HG02884 (cell line): ENCODE measurements at regions not wholly inside any gene's neighbourhood (a gene's known extent, or its start where the extent isn't known, plus 50 kb on each side); places are given as distances from the start of the nearest gene placed in this dataset.
A peak's percentile ranks its signal among the peaks of the same experiment; 100 is the strongest.
"Not testable (repeated sequence)": the region's sequence is repeated elsewhere in the genome, so short reads cannot be mapped to it uniquely, and the experiment has no call there.

Source experiments
- ATAC-seq: cut with Tn5 transposase; IDR thresholded peaks from one replicate; pipeline ENCODE4 v1.9.1; 2021; ENCODE audit warnings: mild to moderate bottlenecking, moderate library complexity; ENCODE audit not compliant: unreplicated experiment

DNA sequence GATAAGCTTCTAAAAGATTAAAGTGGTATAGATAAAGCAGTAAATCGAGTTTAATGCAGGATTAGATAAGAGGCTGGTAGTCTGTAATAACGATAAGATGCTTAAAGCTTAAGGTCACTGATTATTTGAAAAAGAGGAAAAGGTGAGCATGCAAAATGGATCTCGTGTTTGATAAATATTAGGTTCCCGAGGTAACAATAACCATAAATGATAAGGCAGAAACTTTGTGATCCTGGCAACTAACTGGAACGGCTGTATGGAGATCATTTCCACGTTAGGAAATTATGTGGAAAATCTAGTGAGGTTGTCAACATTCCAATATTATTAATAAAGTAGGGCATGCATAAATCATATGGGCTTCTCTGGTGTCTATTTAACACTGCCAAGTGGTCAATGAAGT, 255.5 kb downstream of the EFCAB11 start:
- ATAC-seq = no peak

DNA sequence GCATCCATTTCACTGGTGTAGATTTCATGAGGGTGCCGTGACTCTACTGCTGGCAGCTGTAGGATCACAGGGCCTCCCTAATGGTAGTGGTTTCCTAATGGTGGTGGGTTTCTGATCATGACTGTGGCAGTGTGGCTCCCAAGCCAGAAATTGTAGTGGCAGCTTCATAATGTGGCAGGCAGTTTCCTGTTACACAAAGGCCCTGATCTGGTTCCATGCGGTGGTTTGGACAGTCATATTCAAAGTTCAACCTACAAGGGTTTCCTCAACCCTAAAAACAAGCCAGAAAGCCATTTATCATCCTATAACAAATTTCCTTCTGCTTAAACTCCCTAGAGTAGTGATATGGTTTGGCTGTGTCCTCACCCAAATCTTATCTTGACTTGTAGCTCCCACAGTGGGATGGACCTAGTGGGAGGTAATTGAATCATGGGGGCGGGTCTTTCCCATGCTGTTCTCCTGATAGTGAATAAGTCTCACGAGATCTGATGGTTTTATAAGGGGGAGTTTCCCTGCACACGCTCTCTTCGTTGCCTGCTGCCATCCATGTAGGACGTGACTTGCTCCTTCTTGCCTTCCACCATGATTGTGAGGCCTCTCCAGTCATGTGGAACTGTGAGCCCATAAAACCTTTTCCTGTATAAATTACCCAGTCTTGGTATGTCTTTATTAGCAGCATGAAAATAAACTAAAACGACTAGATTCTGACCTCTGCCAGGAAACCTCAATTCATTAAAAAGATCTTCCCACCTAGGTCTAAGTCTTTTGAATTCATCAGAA, 257.1 kb downstream of the EFCAB11 start:
- ATAC-seq = no peak

DNA sequence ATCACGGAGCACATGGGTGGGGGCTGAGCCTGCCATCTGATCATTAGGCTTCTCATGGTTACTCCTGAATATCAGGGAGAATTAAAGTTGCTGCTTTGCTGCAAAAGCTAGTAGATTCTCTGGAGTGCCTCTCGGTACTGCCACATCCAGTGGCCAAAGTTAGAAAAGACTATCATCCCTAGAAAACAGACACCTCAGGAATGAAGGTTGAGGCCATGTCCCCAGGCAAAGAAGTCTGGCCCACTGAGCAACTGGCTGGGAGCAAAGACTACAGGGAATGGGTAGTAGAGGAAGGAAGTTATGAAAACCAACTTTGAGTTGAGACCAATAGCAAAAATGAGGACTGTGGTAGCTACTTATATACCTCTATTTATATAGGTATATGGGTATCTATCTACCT, 258.7 kb downstream of the EFCAB11 start:
- ATAC-seq = no peak

GRCh38 chr14:89690139-89690538, 264.4 kb downstream of the EFCAB11 start:
- no peak for ATAC-seq

DNA sequence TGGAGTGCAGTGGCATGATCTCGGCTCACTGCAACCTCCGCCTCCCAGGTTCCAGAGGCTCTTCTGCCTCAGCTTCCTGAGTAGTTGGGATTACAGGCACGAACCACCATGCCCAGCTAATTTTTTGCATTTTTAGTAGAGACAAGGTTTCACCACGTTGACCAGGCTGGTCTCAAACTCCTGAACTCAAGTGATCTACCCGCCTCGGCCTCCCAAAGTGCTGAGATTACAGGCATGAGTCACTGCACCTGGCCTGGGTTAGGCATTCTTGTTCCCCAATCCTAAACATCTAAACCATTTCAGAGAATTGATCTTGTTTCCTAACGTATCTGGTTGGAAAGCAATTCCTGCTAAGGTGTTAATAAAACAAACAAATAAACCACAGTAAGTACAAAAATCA, 264.8 kb downstream of the EFCAB11 start:
- ATAC-seq = not testable (repeated sequence)

DNA sequence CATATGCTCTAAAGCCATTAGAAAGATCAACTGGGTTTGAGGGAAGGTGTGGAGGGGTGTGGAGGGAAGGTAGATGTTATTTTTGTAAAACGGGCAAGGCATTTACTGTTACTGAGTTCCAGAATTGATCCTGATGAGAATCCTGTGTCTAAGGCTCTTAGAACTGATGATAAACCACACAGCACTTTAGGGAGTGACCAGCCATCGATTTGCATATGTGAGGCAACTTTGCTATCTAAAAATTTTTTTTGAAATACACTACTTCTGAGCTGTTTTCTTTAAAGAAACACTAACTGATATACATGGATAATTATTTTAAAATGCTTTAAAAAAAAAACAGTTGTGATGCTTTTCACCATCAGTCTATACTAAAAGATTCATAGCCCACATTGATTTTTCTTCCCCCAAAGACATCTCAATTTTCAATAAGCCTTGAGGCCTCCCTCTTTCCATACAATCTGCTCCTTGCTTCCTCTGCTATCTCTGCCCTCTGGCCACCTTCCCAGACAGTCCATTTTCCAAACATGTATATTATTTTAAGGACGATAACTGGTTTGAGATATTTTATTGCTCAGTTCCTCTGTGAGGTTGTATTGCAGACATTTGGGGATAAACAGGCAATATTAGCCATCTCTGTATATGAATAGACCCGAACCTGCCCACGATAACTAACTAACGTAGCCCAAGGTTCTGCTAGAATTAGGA, 265.9 kb downstream of the EFCAB11 start:
- no peak for ATAC-seq

GRCh38 chr14:89687129-89687528, 267.4 kb downstream of the EFCAB11 start:
- not testable (repeated sequence) for ATAC-seq

DNA sequence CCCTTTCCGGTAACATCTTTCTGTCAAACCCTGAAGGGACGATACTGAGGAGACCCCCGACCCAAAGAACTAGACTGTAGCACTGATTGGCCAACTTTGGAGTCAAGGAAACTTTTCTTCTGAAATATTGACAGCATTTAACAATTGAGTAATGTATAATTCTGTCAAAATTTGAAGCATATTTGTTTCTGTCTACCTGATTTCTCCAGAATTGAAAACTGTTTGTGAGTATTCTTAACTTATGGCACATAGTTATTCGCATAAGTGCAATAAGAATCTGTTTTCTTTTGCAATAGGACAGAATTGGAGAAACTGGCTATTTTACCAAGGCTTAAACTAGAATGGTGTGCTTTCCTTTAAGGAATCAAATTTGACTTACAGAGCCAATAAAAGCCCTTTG, 267.1 kb upstream of the FOXN3 start:
- no peak for ATAC-seq

DNA sequence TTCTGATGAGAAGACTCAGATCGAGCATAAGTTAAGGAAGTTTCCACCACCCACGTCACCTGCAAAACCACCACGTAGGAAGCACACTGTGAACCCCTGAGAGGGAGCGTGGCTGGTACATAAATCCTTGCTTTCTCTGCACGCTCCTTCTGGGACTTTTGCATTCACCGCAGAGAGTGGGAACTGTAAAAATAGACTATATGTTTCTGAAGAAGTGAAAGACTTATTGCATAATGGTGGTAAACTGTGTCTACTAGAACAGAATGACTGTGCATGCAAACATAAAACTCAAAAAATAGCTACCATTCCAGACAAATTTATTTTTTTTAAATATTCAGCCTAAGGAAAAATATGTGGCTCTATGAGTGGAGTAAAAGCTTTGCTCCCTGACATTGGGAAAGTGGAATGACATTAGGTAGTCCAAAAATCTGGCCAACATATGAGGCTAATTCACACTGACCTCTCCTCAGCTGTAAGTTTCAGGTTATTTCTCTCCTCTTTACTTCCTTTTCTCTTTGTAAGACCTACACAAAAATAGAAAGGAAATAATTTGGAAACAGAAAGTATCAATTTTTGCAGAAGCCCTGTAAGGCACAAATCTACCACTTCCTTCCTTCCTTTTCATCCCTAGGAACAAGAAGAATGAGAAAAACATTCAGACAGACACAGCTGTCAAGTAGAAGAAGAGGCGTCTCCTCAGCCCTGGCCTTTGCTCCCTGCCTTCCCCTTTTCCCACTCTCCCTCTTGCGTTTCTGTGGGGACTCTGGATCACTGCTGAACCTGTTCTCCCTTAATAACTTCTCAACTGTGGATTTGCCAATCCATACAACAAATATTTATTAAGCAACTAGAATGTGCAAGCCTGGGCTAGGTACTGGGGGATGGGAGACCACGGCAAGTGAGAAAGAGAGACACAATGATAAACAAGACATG, 264.3 kb upstream of the FOXN3 start:
- ATAC-seq = peak; percentile 88

DNA sequence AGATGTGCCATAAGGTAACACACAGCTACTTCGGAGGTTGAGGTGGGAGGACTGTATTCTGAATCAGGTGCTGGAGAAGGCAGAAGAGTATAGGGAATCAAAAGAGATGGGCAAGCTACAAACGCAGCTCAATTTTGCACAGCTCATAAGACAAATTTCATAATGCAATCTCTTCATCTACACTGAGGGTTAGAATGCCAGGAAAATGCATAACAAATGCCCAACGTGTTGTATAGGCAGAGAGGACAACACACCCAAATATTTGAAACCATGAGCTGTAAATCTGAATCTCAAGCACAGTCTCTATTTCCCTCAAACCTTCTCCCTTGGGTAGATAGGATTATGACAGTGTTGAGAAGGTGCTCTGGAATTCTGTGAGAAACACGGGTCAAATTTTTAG, 263.1 kb upstream of the FOXN3 start:
- no peak for ATAC-seq

DNA sequence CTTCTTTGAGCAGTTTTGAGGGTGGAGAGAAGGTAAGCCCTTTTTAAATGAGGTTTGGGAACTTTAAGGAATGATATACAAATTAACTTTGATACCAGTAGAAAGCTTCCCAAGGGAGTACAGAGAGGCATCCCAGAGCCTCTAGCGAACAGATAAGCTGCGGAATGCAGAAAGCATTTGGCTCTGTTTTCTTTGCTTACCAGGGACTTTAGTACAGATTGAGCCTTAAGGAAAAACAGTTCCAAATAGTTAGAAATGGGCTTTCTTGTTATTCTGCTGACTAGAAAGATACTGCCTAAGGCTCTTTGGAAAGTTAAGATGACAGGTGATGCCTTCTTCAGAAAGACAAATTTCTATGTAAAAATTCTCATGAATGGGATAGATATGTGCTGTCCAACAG, 261.7 kb upstream of the FOXN3 start:
- ATAC-seq = no peak

DNA sequence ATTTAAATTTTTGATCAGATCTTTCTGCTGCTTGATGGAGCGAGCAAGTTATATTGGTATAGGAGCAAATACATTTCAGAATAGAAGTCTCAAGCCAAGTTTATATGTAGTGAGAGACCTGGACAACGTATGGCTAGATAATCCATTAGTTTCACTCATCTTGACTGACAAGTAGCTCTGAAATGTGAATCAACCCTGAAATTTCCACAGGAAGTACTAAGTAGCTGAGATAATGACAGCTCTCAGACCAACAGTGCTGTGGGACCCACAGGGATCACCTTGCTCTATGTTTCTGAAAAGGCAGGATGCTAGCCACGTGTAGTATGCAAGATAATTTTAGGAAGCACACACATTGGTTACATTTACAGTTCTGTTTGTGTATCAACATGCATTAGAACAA, 258.6 kb upstream of the FOXN3 start:
- no peak for ATAC-seq

GRCh38 chr14:89674936-89675335, 257.9 kb upstream of the FOXN3 start:
- ATAC-seq = no peak

GRCh38 chr14:89674240-89674639, 257.2 kb upstream of the FOXN3 start:
- ATAC-seq = no peak

- no peak for ATAC-seq
Observed at GRCh38 chr14:89673512-89674225, 256.6 kb upstream of the FOXN3 start.

DNA sequence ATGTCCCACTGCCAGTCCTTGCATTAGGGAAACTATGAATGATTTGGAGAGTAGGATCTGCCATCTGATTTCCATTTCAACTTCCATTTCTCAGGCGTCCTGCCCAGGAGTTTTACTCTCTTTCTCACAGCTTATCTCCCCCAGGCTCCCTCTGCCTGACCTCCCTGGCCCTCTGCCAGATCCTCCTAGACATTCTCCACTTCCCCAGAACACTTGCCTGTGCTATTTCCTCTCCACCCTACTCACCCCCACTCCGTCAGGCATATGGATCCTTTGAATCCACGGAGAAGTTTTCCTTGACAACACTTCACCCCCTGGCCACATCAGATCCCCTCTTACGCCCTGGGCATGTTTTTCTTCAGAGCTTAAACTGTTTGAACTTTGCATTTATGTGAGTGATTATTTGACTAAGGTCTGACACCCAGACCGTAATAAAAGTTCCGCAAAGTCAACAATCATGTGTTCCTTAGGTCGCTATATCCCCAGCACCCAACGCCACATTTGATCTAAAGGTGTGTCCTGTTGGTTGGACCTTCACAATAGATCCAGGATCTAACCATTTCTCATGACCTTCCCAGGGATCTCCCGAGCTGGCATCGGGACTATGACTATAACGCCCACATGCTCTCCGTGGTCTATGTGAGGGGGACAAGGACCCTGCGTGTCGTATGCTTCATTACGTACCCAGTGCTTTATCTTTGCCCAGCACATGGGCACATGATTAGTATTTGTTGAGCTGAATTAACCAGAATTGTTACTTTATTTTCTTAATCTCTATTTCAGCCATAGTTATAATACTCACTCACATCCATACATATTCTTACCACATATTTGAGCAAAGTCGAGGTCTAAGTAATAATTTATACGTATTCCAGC, 255.8 kb upstream of the FOXN3 start:
- no peak for ATAC-seq

DNA sequence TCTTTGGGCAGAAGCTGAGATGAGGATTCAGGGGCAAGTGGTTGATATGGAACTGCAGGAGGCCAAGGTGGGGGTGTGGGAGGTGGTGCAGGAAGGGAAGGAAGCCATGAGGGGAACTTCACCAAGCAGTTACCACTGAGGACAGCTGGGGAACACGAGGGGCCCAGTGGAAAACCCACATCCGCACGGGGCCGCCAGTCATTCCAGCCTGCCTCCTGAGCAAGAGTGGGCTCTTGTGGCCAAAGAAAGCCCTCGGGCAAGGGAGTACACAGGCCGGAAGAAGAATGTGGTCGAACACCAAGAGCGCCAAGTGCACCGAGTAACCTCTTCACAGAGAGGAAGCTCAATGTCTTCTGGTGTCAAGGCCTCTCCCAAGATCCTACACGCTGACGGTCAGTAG, 252.2 kb upstream of the FOXN3 start:
- no peak for ATAC-seq

GRCh38 chr14:89667983-89668382, 250.9 kb upstream of the FOXN3 start:
- no peak for ATAC-seq

GRCh38 chr14:89665300-89666081, 248.5 kb upstream of the FOXN3 start:
- not testable (repeated sequence) for ATAC-seq
